ENCODE measurements at regions not wholly inside any gene's neighbourhood (a gene's known extent, or its start where the extent isn't known, plus 50 kb on each side); places are given as distances from the start of the nearest gene placed in this dataset.

DNA sequence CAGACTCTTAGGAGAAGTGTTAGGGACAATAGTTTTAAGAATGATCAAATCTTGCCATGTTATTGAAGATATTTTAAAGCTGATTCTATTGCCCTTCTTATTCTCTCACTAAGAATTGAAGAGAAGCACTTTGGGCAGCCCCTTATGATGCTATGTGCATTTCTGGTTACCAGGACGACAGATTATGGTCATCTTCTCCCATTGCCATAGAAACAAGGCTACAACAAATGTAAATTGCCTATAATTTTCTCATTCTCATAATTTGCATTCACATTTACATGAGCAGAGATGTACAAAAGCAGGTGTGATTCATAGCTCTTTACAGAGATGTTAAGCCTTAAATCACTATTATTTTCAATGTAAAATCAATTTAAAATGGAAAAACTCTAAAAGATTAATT lies 137.3 kb upstream of the PCDH9 start (continued):
- no peak for TF ChIP-seq CHD7 (IDR thresholded peaks at IDR 0.05; ENCODE audit: insufficient replicate concordance, low read length)
- TF ChIP-seq POLR2A (IDR thresholded peaks at IDR 0.05; ENCODE audit: control extremely low read depth in 1 of 2, low read depth in 2 of 2, low read length in 2 of 2), result no peak
- TF ChIP-seq, protein P1, sequence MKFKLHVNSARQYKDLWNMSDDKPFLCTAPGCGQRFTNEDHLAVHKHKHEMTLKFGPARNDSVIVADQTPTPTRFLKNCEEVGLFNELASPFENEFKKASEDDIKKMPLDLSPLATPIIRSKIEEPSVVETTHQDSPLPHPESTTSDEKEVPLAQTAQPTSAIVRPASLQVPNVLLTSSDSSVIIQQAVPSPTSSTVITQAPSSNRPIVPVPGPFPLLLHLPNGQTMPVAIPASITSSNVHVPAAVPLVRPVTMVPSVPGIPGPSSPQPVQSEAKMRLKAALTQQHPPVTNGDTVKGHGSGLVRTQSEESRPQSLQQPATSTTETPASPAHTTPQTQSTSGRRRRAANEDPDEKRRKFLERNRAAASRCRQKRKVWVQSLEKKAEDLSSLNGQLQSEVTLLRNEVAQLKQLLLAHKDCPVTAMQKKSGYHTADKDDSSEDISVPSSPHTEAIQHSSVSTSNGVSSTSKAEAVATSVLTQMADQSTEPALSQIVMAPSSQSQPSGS (IDR thresholded peaks at IDR 0.05; ENCODE audit: low read length), result no peak
- no peak for TF ChIP-seq POLR2AphosphoS5 (IDR thresholded peaks at IDR 0.05; ENCODE audit: low read depth, low read length)
- TF ChIP-seq BACH1 (IDR thresholded peaks at IDR 0.05; ENCODE audit: low read length), result no peak
- no peak for TF ChIP-seq PHF8 (conservative IDR thresholded peaks at IDR 0.05; ENCODE audit: low read depth, low read length)
- TF ChIP-seq CHD1 (IDR thresholded peaks at IDR 0.05; ENCODE audit: low read depth, low read length), result no peak
- TF ChIP-seq SIRT6 (IDR thresholded peaks at IDR 0.05; ENCODE audit: low read length), result no peak
- TF ChIP-seq SRF (IDR thresholded peaks at IDR 0.05; ENCODE audit: low read depth, low read length), result no peak
- no peak for TF ChIP-seq RXRA (IDR thresholded peaks at IDR 0.05; ENCODE audit: insufficient read depth, low read depth, low read length)
- no peak for TF ChIP-seq JUN (IDR thresholded peaks at IDR 0.05; ENCODE audit: low read depth, low read length)
- TF ChIP-seq POU5F1 (IDR thresholded peaks at IDR 0.05; ENCODE audit: low read depth, low read length), result no peak

Data from H1 (cell line).